Glutamatergic neuron (in vitro differentiated cells): ENCODE measurements at regions not wholly inside any gene's neighbourhood (a gene's known extent, or its start where the extent isn't known, plus 50 kb on each side); places are given as distances from the start of the nearest gene placed in this dataset.

Experiments used
- DNase-seq: peaks from one replicate; pipeline ENCODE4 v3.0.0; 2022
- H3K27ac Mint-ChIP-seq: one replicate; pipeline ENCODE4 v1.8.0; 2020; ENCODE audit warnings: mild to moderate bottlenecking, mixed read lengths, inconsistent platforms; ENCODE audit not compliant: unreplicated experiment
- H3K27me3 Mint-ChIP-seq: one replicate; pipeline ENCODE4 v1.8.0; 2020; ENCODE audit warnings: mild to moderate bottlenecking, moderate library complexity, mixed read lengths, inconsistent platforms; ENCODE audit not compliant: unreplicated experiment
- H3K36me3 Mint-ChIP-seq: one replicate; pipeline ENCODE4 v1.8.0; 2020; ENCODE audit warnings: mild to moderate bottlenecking, mixed read lengths, inconsistent platforms; ENCODE audit not compliant: unreplicated experiment
- H3K4me1 Mint-ChIP-seq: one replicate; pipeline ENCODE4 v1.8.0; 2020; ENCODE audit warnings: mild to moderate bottlenecking, low read depth, mixed read lengths, inconsistent platforms; ENCODE audit not compliant: unreplicated experiment
- H3K4me3 Mint-ChIP-seq: one replicate; pipeline ENCODE4 v1.8.0; 2020; ENCODE audit warnings: mild to moderate bottlenecking, mixed read lengths, inconsistent platforms; ENCODE audit not compliant: unreplicated experiment
- H3K9me3 Mint-ChIP-seq: one replicate; pipeline ENCODE4 v1.8.0; 2020; ENCODE audit warnings: mild to moderate bottlenecking, moderate library complexity, mixed read lengths, inconsistent platforms; ENCODE audit not compliant: unreplicated experiment
- CTCF ChIP-seq: fragments of 200-600 bp; sonication (generic); IDR thresholded peaks from one replicate; pipeline ENCODE4 v1.5.0; 2021; ENCODE audit not compliant: partially characterized antibody, unreplicated experiment

GRCh38 chr3:124126436-124127023 lies 134.6 kb upstream of the ROPN1 start:
- Mint-ChIP-seq H3K4me1 (peaks cover 75% of the 10 kb centered on the region), H3K4me3 (no peak overlapping the region), H3K9me3 (peaks cover 25% of the 10 kb centered on the region), H3K27ac (peak overlapping the region; percentile 62), H3K36me3 (peaks cover 6% of the 10 kb centered on the region), H3K27me3 (peaks cover 7% of the 10 kb centered on the region)
- DNase-seq = no peak
- no peak for TF ChIP-seq CTCF

- no peak for TF ChIP-seq CTCF
- H3K4me3 Mint-ChIP-seq = no peak overlapping the region
- H3K36me3 Mint-ChIP-seq = no peaks in the 10 kb centered on the region
- peaks cover 67% of the 10 kb centered on the region for H3K4me1 Mint-ChIP-seq
- H3K27ac Mint-ChIP-seq = peak overlapping the region; percentile 0
- DNase-seq = no peak
- H3K27me3 Mint-ChIP-seq = peaks cover 4% of the 10 kb centered on the region
- peaks cover 26% of the 10 kb centered on the region for H3K9me3 Mint-ChIP-seq
These were observed 139.2 kb upstream of the ROPN1 start for GRCh38 chr3:124131158-124131557.

- no peak overlapping the region for H3K4me3 Mint-ChIP-seq
- H3K4me1 Mint-ChIP-seq = peaks cover 63% of the 10 kb centered on the region
- TF ChIP-seq CTCF = no peak
- H3K36me3 Mint-ChIP-seq = no peaks in the 10 kb centered on the region
- peaks cover 4% of the 10 kb centered on the region for H3K27me3 Mint-ChIP-seq
- H3K9me3 Mint-ChIP-seq = peaks cover 22% of the 10 kb centered on the region
- peak overlapping the region; percentile 65 for H3K27ac Mint-ChIP-seq
- DNase-seq = no peak
These were observed 139.7 kb upstream of the ROPN1 start for GRCh38 chr3:124131580-124131979.

GRCh38 chr3:124132813-124133212 lies 140.9 kb upstream of the ROPN1 start:
- Mint-ChIP-seq H3K4me3 (peak overlapping the region; percentile 9), H3K27me3 (peaks cover 12% of the 10 kb centered on the region), H3K27ac (no peak overlapping the region), H3K9me3 (peaks cover 16% of the 10 kb centered on the region), H3K4me1 (peaks cover 52% of the 10 kb centered on the region), H3K36me3 (peaks cover 8% of the 10 kb centered on the region)
- DNase-seq = no peak
- no peak for TF ChIP-seq CTCF

GRCh38 chr3:124133366-124133940 lies 141.5 kb upstream of the ROPN1 start:
- H3K27ac Mint-ChIP-seq = no peak overlapping the region
- TF ChIP-seq CTCF = no peak
- peaks cover 12% of the 10 kb centered on the region for H3K27me3 Mint-ChIP-seq
- peaks cover 16% of the 10 kb centered on the region for H3K9me3 Mint-ChIP-seq
- DNase-seq = no peak
- peaks cover 46% of the 10 kb centered on the region for H3K4me1 Mint-ChIP-seq
- H3K36me3 Mint-ChIP-seq = peaks cover 8% of the 10 kb centered on the region
- H3K4me3 Mint-ChIP-seq = no peak overlapping the region
